ENCODE measurements at regions not wholly inside any gene's neighbourhood (a gene's known extent, or its start where the extent isn't known, plus 50 kb on each side); places are given as distances from the start of the nearest gene placed in this dataset.
"Not testable (repeated sequence)": the region's sequence is repeated elsewhere in the genome, so short reads cannot be mapped to it uniquely, and the experiment has no call there.

- DNase-seq = no peak
Measured at GRCh38 chrX:140447150-140447549, 57.7 kb downstream of the SOX3 start.

- DNase-seq = no peak
Measured at GRCh38 chrX:140440876-140441275, 64.0 kb downstream of the SOX3 start.

GRCh38 chrX:140439476-140439875, 65.4 kb downstream of the SOX3 start:
- DNase-seq = peak; percentile 53

- DNase-seq = no peak
Measured at GRCh38 chrX:140434347-140434746, 70.5 kb downstream of the SOX3 start.

- no peak for DNase-seq
Measured at GRCh38 chrX:140433582-140433981, 71.3 kb downstream of the SOX3 start.

GRCh38 chrX:140432346-140433175, 72.3 kb downstream of the SOX3 start:
- DNase-seq = no peak

GRCh38 chrX:140431521-140431920, 73.3 kb downstream of the SOX3 start:
- no peak for DNase-seq

GRCh38 chrX:140425712-140426395, 79.0 kb downstream of the SOX3 start:
- no peak for DNase-seq

GRCh38 chrX:140422501-140422900, 82.4 kb downstream of the SOX3 start:
- DNase-seq = no peak

GRCh38 chrX:140402131-140402530, 102.7 kb downstream of the SOX3 start:
- DNase-seq = not testable (repeated sequence)

- DNase-seq = not testable (repeated sequence)
Measured at GRCh38 chrX:140396326-140396725, 108.5 kb downstream of the SOX3 start.

- DNase-seq = no peak
Measured at GRCh38 chrX:140393507-140393906, 111.4 kb downstream of the SOX3 start.

- no peak for DNase-seq
Measured at GRCh38 chrX:140391313-140391712, 113.6 kb downstream of the SOX3 start.

GRCh38 chrX:140389331-140389730, 115.5 kb downstream of the SOX3 start:
- no peak for DNase-seq

- DNase-seq = no peak
Measured at GRCh38 chrX:140362861-140363260, 142.0 kb downstream of the SOX3 start.

GRCh38 chrX:140360924-140361323, 143.9 kb downstream of the SOX3 start:
- DNase-seq = no peak

- DNase-seq = no peak
Measured at GRCh38 chrX:140360284-140360683, 144.6 kb downstream of the SOX3 start.

GRCh38 chrX:140355922-140356321, 148.9 kb downstream of the SOX3 start:
- no peak for DNase-seq

GRCh38 chrX:140355429-140355828, 149.4 kb downstream of the SOX3 start:
- no peak for DNase-seq

- DNase-seq = no peak
Measured at GRCh38 chrX:140354431-140355120, 150.3 kb downstream of the SOX3 start.

- DNase-seq = no peak
Measured at GRCh38 chrX:140346729-140347128, 158.1 kb downstream of the SOX3 start.

- DNase-seq = no peak
Measured at GRCh38 chrX:140343226-140343868, 161.5 kb downstream of the SOX3 start.

GRCh38 chrX:140342410-140342809, 162.5 kb downstream of the SOX3 start:
- DNase-seq = no peak

Data from right kidney (tissue), 1 donor.